GM12892 (cell line): ENCODE measurements at regions not wholly inside any gene's neighbourhood (a gene's known extent, or its start where the extent isn't known, plus 50 kb on each side); places are given as distances from the start of the nearest gene placed in this dataset.

Experiments
- POLR2A ChIP-seq: IDR thresholded peaks from 2 replicates; pipeline ENCODE4 v1.6.1; 2011; ENCODE audit warnings: low read depth, low read length, control low read depth
- TAF1 ChIP-seq: IDR thresholded peaks from 2 replicates; pipeline ENCODE4 v1.6.1; 2011; ENCODE audit warnings: low read depth, mild to moderate bottlenecking, control low read depth, low read length, borderline replicate concordance

GRCh38 chr21:20024741-20025140 lies 973.5 kb upstream of the NCAM2 start:
- no peak for TF ChIP-seq POLR2A
- TF ChIP-seq TAF1 = no peak
